Right cardiac atrium (tissue), 5 donors: ENCODE measurements at regions not wholly inside any gene's neighbourhood (a gene's known extent, or its start where the extent isn't known, plus 50 kb on each side); places are given as distances from the start of the nearest gene placed in this dataset.

Experiments
- ATAC-seq, 2 donors: fragments of 200-7000 bp; cut with Tn5 transposase; one replicate each; pipeline versions ENCODE4 v1.8.0 to v1.9.1; 2020; ENCODE audit warnings: moderate library complexity in 2 of 2, mild to moderate bottlenecking in 1 of 2
- DNase-seq, 3 donors: peaks; one replicate each; pipeline ENCODE4 v3.0.0-alpha.2; 2020
- H3K27ac ChIP-seq: one replicate; pipeline ENCODE4 v1.5.1; 2013; ENCODE audit warnings: mild to moderate bottlenecking, low read length, control low read depth, moderate library complexity
- H3K27me3 ChIP-seq: one replicate; pipeline ENCODE4 v1.6.1; 2013; ENCODE audit not compliant: control insufficient read depth, insufficient read depth
- H3K4me1 ChIP-seq: one replicate; pipeline ENCODE4 v1.6.1; 2013; ENCODE audit warnings: low read length; ENCODE audit not compliant: control insufficient read depth, insufficient read depth
- H3K4me3 ChIP-seq: one replicate; pipeline ENCODE4 v1.5.1; 2013; ENCODE audit warnings: low read length, control low read depth
- H3K9me3 ChIP-seq: one replicate; pipeline ENCODE4 v1.6.1; 2013; ENCODE audit warnings: low read length; ENCODE audit not compliant: control insufficient read depth
- WGBS: extraction: QIAGEN DNeasy Blood & Tissue Kit; methylation state at CpG from one replicate; pipeline ENCODE4 v1.1.7; 2013; 5-methylcytosine and 5-hydroxymethylcytosine counted together
- intact Hi-C, 4 donors: fragments of 100-400 bp; cut with DNase I; formaldehyde crosslinking; loops; one replicate each; pipeline versions ENCODE4 v1.11.0 to v1.14.0; 2022 to 2023
- donor health status: healthy with polysubstance abuse.
- donor health status: DM: no; HTN: yes; CAD: no.
- donor health status: DM: no; HTN: no; CAD: no.
- donor health status: DM: no; HTN: yes; CAD: no; lungs with severe emphysema.
- donor health status: DM: yes; HTN: yes; CAD: no.

GRCh38 chr9:108620767-108621166 lies 235.0 kb downstream of the ACTL7B start:
- ATAC-seq (peak in 1 of 2 donors; percentile 63), DNase-seq (no peak)
- intact Hi-C loops, result no loop called here
- 54% methylated on average over 2 of the region's 2 CpGs for WGBS
- Histone ChIP-seq H3K9me3 (no peaks in the 10 kb centered on the region), H3K4me3 (no peak overlapping the region), H3K4me1 (no peaks in the 10 kb centered on the region), H3K27me3 (no peaks in the 10 kb centered on the region), H3K27ac (no peak overlapping the region)

- DNase-seq (no peak), ATAC-seq (no peak)
- 95% methylated on average over 8 of the region's 8 CpGs for WGBS
- no peaks in the 10 kb centered on the region for H3K4me1 ChIP-seq
- no peak overlapping the region for H3K27ac ChIP-seq
- no peak overlapping the region for H3K4me3 ChIP-seq
- no peaks in the 10 kb centered on the region for H3K27me3 ChIP-seq
- no peaks in the 10 kb centered on the region for H3K9me3 ChIP-seq
- intact Hi-C loops, result no loop called here
Observed at GRCh38 chr9:108618906-108619550, 236.8 kb downstream of the ACTL7B start.

GRCh38 chr9:108617676-108618075 lies 238.1 kb downstream of the ACTL7B start:
- H3K27me3 ChIP-seq, result no peaks in the 10 kb centered on the region
- intact Hi-C loops, result no loop called here
- no peak for ATAC-seq

GRCh38 chr9:108615152-108615551 lies 240.6 kb downstream of the ACTL7B start:
- Histone ChIP-seq H3K9me3 (no peaks in the 10 kb centered on the region), H3K27ac (no peak overlapping the region), H3K27me3 (no peaks in the 10 kb centered on the region), H3K4me1 (no peaks in the 10 kb centered on the region), H3K4me3 (no peak overlapping the region)
- DNase-seq (no peak), ATAC-seq (no peak)
- WGBS, result 68% methylated on average over 1 of the region's 1 CpG
- intact Hi-C loops, result no loop called here

More at GRCh38 chr9:108617676-108618075, 238.1 kb downstream of the ACTL7B start:
- H3K4me1 ChIP-seq, result no peaks in the 10 kb centered on the region
- DNase-seq, result no peak
- no peak overlapping the region for H3K4me3 ChIP-seq
- H3K27ac ChIP-seq, result no peak overlapping the region
- H3K9me3 ChIP-seq, result no peaks in the 10 kb centered on the region

- Histone ChIP-seq H3K4me3 (no peak overlapping the region), H3K9me3 (no peaks in the 10 kb centered on the region), H3K27ac (no peak overlapping the region), H3K27me3 (no peaks in the 10 kb centered on the region), H3K4me1 (no peaks in the 10 kb centered on the region)
- ATAC-seq, result no peak
- no peak for DNase-seq
- intact Hi-C loops, result no loop called here
- WGBS, result 83% methylated on average over 2 of the region's 2 CpGs
Observed at GRCh38 chr9:108612513-108612912, 243.3 kb downstream of the ACTL7B start.

- Histone ChIP-seq H3K27me3 (no peaks in the 10 kb centered on the region), H3K9me3 (no peaks in the 10 kb centered on the region), H3K4me1 (no peaks in the 10 kb centered on the region), H3K4me3 (no peak overlapping the region), H3K27ac (no peak overlapping the region)
- WGBS, result 35% methylated on average over 2 of the region's 2 CpGs
- intact Hi-C loops, result no loop called here
- no peak for ATAC-seq
- DNase-seq, result no peak
Observed at GRCh38 chr9:108609897-108610253, 245.9 kb downstream of the ACTL7B start.

GRCh38 chr9:108609227-108609896 lies 246.4 kb downstream of the ACTL7B start:
- Histone ChIP-seq H3K9me3 (no peaks in the 10 kb centered on the region), H3K27ac (no peak overlapping the region), H3K4me3 (no peak overlapping the region), H3K4me1 (no peaks in the 10 kb centered on the region), H3K27me3 (no peaks in the 10 kb centered on the region)
- DNase-seq (no peak), ATAC-seq (peak in 1 of 2 donors; percentile 59)
- 40% methylated on average over 4 of the region's 4 CpGs for WGBS
- intact Hi-C loops, result no loop called here

GRCh38 chr9:108607607-108608006 lies 248.2 kb downstream of the ACTL7B start:
- Histone ChIP-seq H3K9me3 (no peaks in the 10 kb centered on the region), H3K27me3 (no peaks in the 10 kb centered on the region), H3K4me1 (no peaks in the 10 kb centered on the region), H3K27ac (no peak overlapping the region), H3K4me3 (no peak overlapping the region)
- DNase-seq (no peak), ATAC-seq (no peak)
- intact Hi-C loops, result no loop called here
- 79% methylated on average over 4 of the region's 4 CpGs for WGBS

GRCh38 chr9:108606401-108606800 lies 249.4 kb downstream of the ACTL7B start:
- intact Hi-C loops, result no loop called here
- WGBS, result 69% methylated on average over 4 of the region's 4 CpGs
- DNase-seq (no peak), ATAC-seq (peak in 1 of 2 donors; percentile 44)
- Histone ChIP-seq H3K27ac (no peak overlapping the region), H3K4me3 (no peak overlapping the region), H3K4me1 (no peaks in the 10 kb centered on the region), H3K27me3 (no peaks in the 10 kb centered on the region), H3K9me3 (no peaks in the 10 kb centered on the region)

- H3K4me3 ChIP-seq, result no peak overlapping the region
- WGBS, result 47% methylated on average over 3 of the region's 3 CpGs
- H3K27ac ChIP-seq, result no peak overlapping the region
- ATAC-seq (peak in 1 of 2 donors; percentile 56), DNase-seq (peak in 2 of 3 donors; percentile 48 to 62)
- intact Hi-C loops, result no loop called here
- no peaks in the 10 kb centered on the region for H3K9me3 ChIP-seq
- no peaks in the 10 kb centered on the region for H3K4me1 ChIP-seq
- no peaks in the 10 kb centered on the region for H3K27me3 ChIP-seq
Observed at GRCh38 chr9:108603141-108603540, 252.6 kb downstream of the ACTL7B start.

- no peak for DNase-seq
- no peaks in the 10 kb centered on the region for H3K27me3 ChIP-seq
- H3K4me3 ChIP-seq, result no peak overlapping the region
- no peaks in the 10 kb centered on the region for H3K9me3 ChIP-seq
- no peaks in the 10 kb centered on the region for H3K4me1 ChIP-seq
- intact Hi-C loops, result no loop called here
- ATAC-seq, result no peak
- 87% methylated on average over 4 of the region's 4 CpGs for WGBS
- no peak overlapping the region for H3K27ac ChIP-seq
Observed at GRCh38 chr9:108600896-108601295, 254.9 kb downstream of the ACTL7B start.
